Umbilical cord (tissue), 1 donor: ENCODE measurements at regions not wholly inside any gene's neighbourhood (a gene's known extent, or its start where the extent isn't known, plus 50 kb on each side); places are given as distances from the start of the nearest gene placed in this dataset.
"Not testable (repeated sequence)": the region's sequence is repeated elsewhere in the genome, so short reads cannot be mapped to it uniquely, and the experiment has no call there.

Experiments used
- DNase-seq: peaks from one replicate; pipeline ENCODE4 v3.0.0-alpha.2; 2015; ENCODE audit warnings: low spot score

- DNase-seq = not testable (repeated sequence)
Observed at GRCh38 chr5:177941386-177941785, 54.7 kb downstream of the PROP1 start.

- not testable (repeated sequence) for DNase-seq
Observed at GRCh38 chr5:177939246-177940171, 56.5 kb downstream of the PROP1 start.

- DNase-seq = not testable (repeated sequence)
Observed at GRCh38 chr5:177938767-177939166, 57.3 kb downstream of the PROP1 start.

GRCh38 chr5:177934233-177934632, 61.8 kb downstream of the PROP1 start:
- DNase-seq = not testable (repeated sequence)

GRCh38 chr5:177930269-177931022, 65.6 kb downstream of the PROP1 start:
- DNase-seq = not testable (repeated sequence)

- DNase-seq = not testable (repeated sequence)
Observed at GRCh38 chr5:177929618-177930017, 66.4 kb downstream of the PROP1 start.

- DNase-seq = not testable (repeated sequence)
Observed at GRCh38 chr5:177927500-177927899, 68.5 kb downstream of the PROP1 start.

GRCh38 chr5:177924577-177924976, 71.5 kb downstream of the PROP1 start:
- not testable (repeated sequence) for DNase-seq

- not testable (repeated sequence) for DNase-seq
Observed at GRCh38 chr5:177923837-177924236, 72.2 kb downstream of the PROP1 start.

- not testable (repeated sequence) for DNase-seq
Observed at GRCh38 chr5:177923189-177923588, 72.9 kb downstream of the PROP1 start.

- not testable (repeated sequence) for DNase-seq
Observed at GRCh38 chr5:177909261-177909660, 86.8 kb downstream of the PROP1 start.

GRCh38 chr5:177902806-177903205, 93.2 kb downstream of the PROP1 start:
- DNase-seq = not testable (repeated sequence)

GRCh38 chr5:177900066-177900465, 96.0 kb downstream of the PROP1 start:
- DNase-seq = not testable (repeated sequence)

GRCh38 chr5:177894681-177895453, 101.2 kb downstream of the PROP1 start:
- not testable (repeated sequence) for DNase-seq

GRCh38 chr5:177892357-177892665, 103.7 kb downstream of the PROP1 start:
- DNase-seq = not testable (repeated sequence)

GRCh38 chr5:177891547-177892356, 104.3 kb downstream of the PROP1 start:
- not testable (repeated sequence) for DNase-seq

- peak; percentile 35 for DNase-seq
Observed at GRCh38 chr5:177883295-177883694, 100.6 kb upstream of the FAM153A start.

GRCh38 chr5:177875900-177876238, 93.2 kb upstream of the FAM153A start:
- DNase-seq = not testable (repeated sequence)

- peak; percentile 9 for DNase-seq
Observed at GRCh38 chr5:177875013-177875899, 92.6 kb upstream of the FAM153A start.
